Activated naive CD8-positive, alpha-beta T cell treated with anti-CD3 and anti-CD28 coated beads, Interleukin-2, amount 10 ng/mL, durations not matched to agents 7 days and 5 days (primary cell): ENCODE measurements at regions not wholly inside any gene's neighbourhood (a gene's known extent, or its start where the extent isn't known, plus 50 kb on each side); places are given as distances from the start of the nearest gene placed in this dataset.

Experiments used
- ATAC-seq: fragments of 150-1000 bp; cut with Tn5 transposase; one replicate; pipeline ENCODE4 v1.10.0; 2021; ENCODE audit warnings: low read depth, moderate library complexity
- POLR2A ChIA-PET: fragments of 350-600 bp; sonication (Branson Sonifier 250); formaldehyde crosslinking; loops from one replicate; lab custom pipeline; 2021; ENCODE audit warnings: antibody characterized with exemption; lab: Charles Lee
- DNase-seq: peaks from one replicate; pipeline ENCODE4 v3.0.0; 2021
- H3K27ac Mint-ChIP-seq: one replicate; pipeline ENCODE4 v1.8.0; 2022; ENCODE audit warnings: mild to moderate bottlenecking, mixed read lengths
- H3K27me3 Mint-ChIP-seq: one replicate; pipeline ENCODE4 v1.8.0; 2022; ENCODE audit warnings: mild to moderate bottlenecking, moderate library complexity, mixed read lengths
- H3K36me3 Mint-ChIP-seq: one replicate; pipeline ENCODE4 v1.8.0; 2021; ENCODE audit warnings: mild to moderate bottlenecking, mixed read lengths
- H3K4me1 Mint-ChIP-seq: one replicate; pipeline ENCODE4 v1.8.0; 2021; ENCODE audit warnings: mixed read lengths
- H3K4me3 Mint-ChIP-seq: one replicate; pipeline ENCODE4 v1.8.0; 2022; ENCODE audit warnings: mild to moderate bottlenecking, moderate library complexity, mixed read lengths
- H3K9me3 Mint-ChIP-seq: one replicate; pipeline ENCODE4 v1.8.0; 2021; ENCODE audit warnings: mixed read lengths

GRCh38 chr2:10990561-10991111 is 78.9 kb downstream of the KCNF1 start:
- no peaks in the 10 kb centered on the region for H3K9me3 Mint-ChIP-seq
- H3K27ac Mint-ChIP-seq = no peak overlapping the region
- H3K4me1 Mint-ChIP-seq = no peaks in the 10 kb centered on the region
- POLR2A ChIA-PET = no interaction called here
- peaks cover 7% of the 10 kb centered on the region for H3K27me3 Mint-ChIP-seq
- no peaks in the 10 kb centered on the region for H3K36me3 Mint-ChIP-seq
- ATAC-seq = no peak
- no peak for DNase-seq
- no peak overlapping the region for H3K4me3 Mint-ChIP-seq

GRCh38 chr2:10992023-10992791 is 80.5 kb downstream of the KCNF1 start:
- POLR2A ChIA-PET = no interaction called here

GRCh38 chr2:10993001-10993481 is 81.3 kb downstream of the KCNF1 start:
- Mint-ChIP-seq H3K27ac (no peak overlapping the region), H3K9me3 (no peaks in the 10 kb centered on the region), H3K4me3 (no peak overlapping the region), H3K36me3 (no peaks in the 10 kb centered on the region), H3K4me1 (no peaks in the 10 kb centered on the region), H3K27me3 (peaks cover 7% of the 10 kb centered on the region)
- no peak for DNase-seq
- ATAC-seq = no peak
- POLR2A ChIA-PET = no interaction called here

More at GRCh38 chr2:10992023-10992791, 80.5 kb downstream of the KCNF1 start:
- DNase-seq (no peak), ATAC-seq (no peak)
- no peak overlapping the region for H3K27ac Mint-ChIP-seq
- H3K9me3 Mint-ChIP-seq = no peaks in the 10 kb centered on the region
- H3K27me3 Mint-ChIP-seq = peaks cover 7% of the 10 kb centered on the region
- H3K36me3 Mint-ChIP-seq = no peaks in the 10 kb centered on the region
- no peak overlapping the region for H3K4me3 Mint-ChIP-seq
- no peaks in the 10 kb centered on the region for H3K4me1 Mint-ChIP-seq

- no peak overlapping the region for H3K4me3 Mint-ChIP-seq
- H3K27ac Mint-ChIP-seq = no peak overlapping the region
- POLR2A ChIA-PET = no interaction called here
- H3K36me3 Mint-ChIP-seq = no peaks in the 10 kb centered on the region
- ATAC-seq (no peak), DNase-seq (no peak)
- no peaks in the 10 kb centered on the region for H3K4me1 Mint-ChIP-seq
- peaks cover 3% of the 10 kb centered on the region for H3K27me3 Mint-ChIP-seq
- no peaks in the 10 kb centered on the region for H3K9me3 Mint-ChIP-seq
These were observed 83.7 kb downstream of the KCNF1 start for GRCh38 chr2:10995366-10995970.

- DNase-seq = no peak
- no peak overlapping the region for H3K27ac Mint-ChIP-seq
- POLR2A ChIA-PET = no interaction called here
These were observed 92.5 kb downstream of the KCNF1 start for GRCh38 chr2:11004199-11004598.

GRCh38 chr2:11005032-11005431 is 93.3 kb downstream of the KCNF1 start:
- no peaks in the 10 kb centered on the region for H3K36me3 Mint-ChIP-seq
- no peaks in the 10 kb centered on the region for H3K9me3 Mint-ChIP-seq
- POLR2A ChIA-PET = no interaction called here
- no peak for DNase-seq
- H3K4me1 Mint-ChIP-seq = no peaks in the 10 kb centered on the region
- H3K27ac Mint-ChIP-seq = no peak overlapping the region
- H3K27me3 Mint-ChIP-seq = peaks cover 2% of the 10 kb centered on the region
- no peak for ATAC-seq
- no peak overlapping the region for H3K4me3 Mint-ChIP-seq

More at GRCh38 chr2:11004199-11004598, 92.5 kb downstream of the KCNF1 start:
- no peaks in the 10 kb centered on the region for H3K36me3 Mint-ChIP-seq
- peaks cover 2% of the 10 kb centered on the region for H3K27me3 Mint-ChIP-seq
- H3K4me1 Mint-ChIP-seq = no peaks in the 10 kb centered on the region
- H3K9me3 Mint-ChIP-seq = no peaks in the 10 kb centered on the region
- no peak for ATAC-seq
- no peak overlapping the region for H3K4me3 Mint-ChIP-seq

GRCh38 chr2:11006191-11006590 is 94.5 kb downstream of the KCNF1 start:
- H3K9me3 Mint-ChIP-seq = peaks cover 1% of the 10 kb centered on the region
- no peaks in the 10 kb centered on the region for H3K4me1 Mint-ChIP-seq
- H3K4me3 Mint-ChIP-seq = no peak overlapping the region
- ATAC-seq = no peak
- POLR2A ChIA-PET = no interaction called here
- H3K36me3 Mint-ChIP-seq = no peaks in the 10 kb centered on the region
- H3K27ac Mint-ChIP-seq = no peak overlapping the region
- peaks cover 2% of the 10 kb centered on the region for H3K27me3 Mint-ChIP-seq
- no peak for DNase-seq

GRCh38 chr2:11007331-11008264 is 95.9 kb downstream of the KCNF1 start:
- Mint-ChIP-seq H3K27me3 (peaks cover 2% of the 10 kb centered on the region), H3K36me3 (no peaks in the 10 kb centered on the region), H3K4me3 (no peak overlapping the region), H3K4me1 (no peaks in the 10 kb centered on the region), H3K9me3 (peaks cover 3% of the 10 kb centered on the region), H3K27ac (no peak overlapping the region)
- DNase-seq = no peak
- ATAC-seq = no peak
- POLR2A ChIA-PET = no interaction called here

GRCh38 chr2:11008773-11009172 is 97.0 kb downstream of the KCNF1 start:
- Mint-ChIP-seq H3K27ac (no peak overlapping the region), H3K4me1 (no peaks in the 10 kb centered on the region), H3K36me3 (no peaks in the 10 kb centered on the region), H3K4me3 (no peak overlapping the region), H3K9me3 (peaks cover 4% of the 10 kb centered on the region), H3K27me3 (peaks cover 2% of the 10 kb centered on the region)
- ATAC-seq (no peak), DNase-seq (no peak)
- POLR2A ChIA-PET = no interaction called here

GRCh38 chr2:11009176-11009575 is 97.4 kb downstream of the KCNF1 start:
- ATAC-seq = no peak
- Mint-ChIP-seq H3K36me3 (no peaks in the 10 kb centered on the region), H3K4me3 (no peak overlapping the region), H3K9me3 (peaks cover 4% of the 10 kb centered on the region), H3K4me1 (no peaks in the 10 kb centered on the region), H3K27ac (no peak overlapping the region), H3K27me3 (peaks cover 2% of the 10 kb centered on the region)
- POLR2A ChIA-PET = no interaction called here
- DNase-seq = no peak

GRCh38 chr2:11009891-11010290 is 98.2 kb downstream of the KCNF1 start:
- Mint-ChIP-seq H3K4me1 (no peaks in the 10 kb centered on the region), H3K4me3 (no peak overlapping the region), H3K9me3 (peaks cover 4% of the 10 kb centered on the region), H3K27me3 (peaks cover 2% of the 10 kb centered on the region), H3K36me3 (no peaks in the 10 kb centered on the region), H3K27ac (no peak overlapping the region)
- no peak for DNase-seq
- POLR2A ChIA-PET = no interaction called here
- no peak for ATAC-seq

- no peaks in the 10 kb centered on the region for H3K4me1 Mint-ChIP-seq
- DNase-seq = no peak
- no peaks in the 10 kb centered on the region for H3K36me3 Mint-ChIP-seq
- no peak overlapping the region for H3K27ac Mint-ChIP-seq
- POLR2A ChIA-PET = no interaction called here
- H3K27me3 Mint-ChIP-seq = peaks cover 2% of the 10 kb centered on the region
- no peak for ATAC-seq
- peaks cover 4% of the 10 kb centered on the region for H3K9me3 Mint-ChIP-seq
- H3K4me3 Mint-ChIP-seq = no peak overlapping the region
These were observed 99.6 kb downstream of the KCNF1 start for GRCh38 chr2:11011359-11011758.

GRCh38 chr2:11012131-11012693 is 100.5 kb downstream of the KCNF1 start:
- Mint-ChIP-seq H3K4me1 (no peaks in the 10 kb centered on the region), H3K27me3 (peaks cover 2% of the 10 kb centered on the region), H3K4me3 (no peak overlapping the region), H3K9me3 (peaks cover 4% of the 10 kb centered on the region), H3K36me3 (no peaks in the 10 kb centered on the region), H3K27ac (no peak overlapping the region)
- ATAC-seq = no peak
- POLR2A ChIA-PET = no interaction called here
- DNase-seq = no peak
